Medulla oblongata (tissue), 1 donor: ENCODE measurements at regions not wholly inside any gene's neighbourhood (a gene's known extent, or its start where the extent isn't known, plus 50 kb on each side); places are given as distances from the start of the nearest gene placed in this dataset.

Experiments used
- DNase-seq: peaks from one replicate; pipeline ENCODE4 v3.0.0-alpha.2; 2015; ENCODE audit errors: extremely low spot score

DNA sequence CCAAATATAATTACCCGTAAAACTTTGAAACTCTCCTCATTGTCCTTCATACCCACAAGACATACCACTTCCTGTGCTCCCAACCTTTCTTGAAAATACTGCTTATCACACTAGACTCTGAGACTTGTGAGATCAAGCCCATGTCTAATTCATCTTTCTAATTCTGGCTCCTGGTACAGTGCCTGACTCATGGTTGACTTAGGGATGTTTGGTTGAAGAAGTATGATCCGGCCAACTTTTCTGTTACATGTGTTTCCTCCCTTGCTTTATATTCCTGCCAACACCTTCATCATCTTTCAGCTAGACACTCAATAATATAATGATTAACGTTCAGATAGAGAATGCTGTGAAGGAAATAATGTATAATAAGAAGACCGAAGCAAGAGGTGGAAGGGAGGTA, 58.2 kb downstream of the MEX3B start:
- no peak for DNase-seq

GRCh38 chr15:81983497-81983896, 62.3 kb downstream of the MEX3B start:
- no peak for DNase-seq

- DNase-seq: no peak
Measured at GRCh38 chr15:81982808-81983207, 63.0 kb downstream of the MEX3B start.

- DNase-seq: no peak
Measured at GRCh38 chr15:81981908-81982307, 63.9 kb downstream of the MEX3B start.

DNA sequence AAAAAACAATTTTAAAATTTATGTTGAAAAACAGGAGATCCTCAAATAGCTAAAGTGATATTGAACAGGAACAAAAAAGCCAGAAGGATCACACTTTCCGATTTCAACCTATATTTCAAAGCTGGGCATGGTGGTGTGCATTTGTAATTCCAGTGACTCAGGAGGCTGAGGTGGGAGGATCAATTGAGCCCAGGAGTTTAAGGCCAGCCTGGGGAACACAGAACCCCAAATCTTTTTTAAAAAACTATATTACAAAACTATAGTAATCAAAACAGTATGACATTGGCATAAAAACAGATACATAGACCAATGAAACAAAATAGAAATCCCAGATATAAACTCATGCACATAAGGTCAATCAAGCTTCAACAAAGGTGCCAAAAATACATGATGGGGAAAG, 68.4 kb downstream of the MEX3B start:
- DNase-seq: no peak

- DNase-seq: no peak
Measured at GRCh38 chr15:81968691-81969090, 77.1 kb downstream of the MEX3B start.

DNA sequence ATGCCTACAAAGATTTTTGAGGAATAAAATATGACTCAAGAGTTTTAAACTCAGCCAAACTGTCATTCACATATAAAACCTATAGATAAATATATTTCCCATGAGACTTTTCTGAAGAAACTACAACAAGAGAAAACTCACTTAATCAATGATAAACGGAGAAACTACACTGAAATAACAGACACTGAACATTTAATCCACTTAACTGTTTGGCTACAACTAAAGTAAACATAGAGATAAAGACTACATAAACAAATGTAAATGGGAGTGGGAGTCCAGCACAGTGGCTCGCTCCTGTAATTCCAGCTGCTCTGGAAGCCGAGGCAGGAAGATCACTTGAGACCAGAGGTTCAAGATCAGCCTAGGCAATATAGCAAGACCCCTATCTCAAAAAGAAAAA, 79.2 kb downstream of the MEX3B start:
- no peak for DNase-seq

DNA sequence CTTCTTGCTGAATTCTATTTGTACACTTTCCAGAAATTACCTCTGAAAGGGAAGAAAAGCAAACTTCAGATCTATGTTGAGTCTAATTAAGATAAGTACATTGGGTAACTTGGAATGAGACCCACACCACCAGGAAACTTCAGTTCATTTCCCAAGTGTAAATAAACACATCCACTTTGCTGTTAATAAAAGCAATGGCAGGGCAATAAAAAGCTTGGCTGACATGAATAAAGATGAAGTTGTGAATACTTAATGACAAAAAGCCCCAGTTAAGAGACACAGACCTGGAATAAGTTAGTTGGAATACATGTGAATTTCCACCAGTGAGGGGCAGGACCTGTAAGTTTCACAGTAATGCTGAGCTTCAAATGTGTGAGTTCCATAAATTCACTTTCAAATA, 83.3 kb downstream of the MEX3B start:
- no peak for DNase-seq

GRCh38 chr15:81959196-81959595, 86.6 kb downstream of the MEX3B start:
- no peak for DNase-seq

GRCh38 chr15:81957698-81958097, 88.1 kb downstream of the MEX3B start:
- DNase-seq: no peak

DNA sequence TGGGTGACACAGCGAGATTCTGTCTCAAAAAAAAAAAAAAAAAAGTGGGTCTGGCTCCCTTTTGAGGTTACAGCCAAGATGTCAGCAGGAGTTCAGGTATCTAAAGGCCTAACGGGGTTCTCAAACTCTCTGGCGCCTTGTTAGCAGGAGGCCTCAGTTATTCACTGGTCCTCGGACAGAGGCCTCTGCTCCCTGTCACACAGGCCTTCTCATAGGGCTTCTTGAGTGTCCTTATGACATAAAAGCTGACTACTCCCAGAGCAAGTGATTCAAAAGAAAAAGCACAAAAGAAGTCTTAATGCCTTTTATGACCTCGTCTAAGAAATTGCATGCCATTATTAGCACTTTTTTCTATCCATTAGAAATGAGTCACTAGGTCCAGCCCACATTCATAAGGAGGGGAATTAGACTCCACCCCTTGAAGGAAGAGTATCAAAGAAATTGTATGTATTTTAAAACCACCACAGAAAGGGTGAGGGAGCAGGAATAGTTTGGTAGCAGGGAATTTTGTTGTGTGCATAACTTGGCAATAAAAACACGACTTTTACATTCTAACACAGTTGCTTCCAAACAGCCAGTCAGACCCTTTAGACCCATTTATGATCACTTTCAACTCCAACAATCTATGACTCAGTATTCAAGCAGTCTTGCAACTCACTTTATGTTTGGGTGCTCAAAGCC, 90.3 kb downstream of the MEX3B start:
- DNase-seq: no peak

- DNase-seq: no peak
Measured at GRCh38 chr15:81954158-81954783, 91.5 kb downstream of the MEX3B start.

DNA sequence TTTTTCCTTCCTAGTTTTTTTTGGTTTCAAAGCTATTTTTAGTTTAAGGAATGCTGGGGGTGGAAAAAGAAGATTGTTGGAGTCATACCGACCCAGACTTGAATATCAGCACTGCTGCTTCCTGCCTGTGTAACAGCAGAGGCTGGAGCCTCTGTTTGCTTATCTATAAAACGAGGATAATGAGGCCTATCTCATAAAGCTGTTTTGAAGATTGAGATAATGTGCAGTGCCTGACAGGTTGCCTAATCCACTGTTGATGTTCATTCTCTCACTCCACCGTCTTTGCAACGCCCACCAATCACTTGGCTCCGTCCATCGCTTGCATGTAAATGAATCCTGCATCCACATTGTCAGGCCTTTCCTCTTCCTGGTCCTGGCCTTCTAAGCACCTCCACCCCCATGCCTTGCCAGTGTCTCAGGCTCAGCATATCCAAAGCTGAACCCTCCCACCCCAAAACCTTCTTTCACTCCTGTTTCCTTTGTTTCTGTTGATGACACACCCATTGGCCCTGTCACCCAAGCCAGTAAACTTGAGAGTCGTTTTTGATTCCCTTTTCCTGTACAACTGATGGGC, 94.9 kb downstream of the MEX3B start:
- DNase-seq: no peak

- DNase-seq: no peak
Measured at GRCh38 chr15:81948751-81949150, 97.1 kb downstream of the MEX3B start.

DNA sequence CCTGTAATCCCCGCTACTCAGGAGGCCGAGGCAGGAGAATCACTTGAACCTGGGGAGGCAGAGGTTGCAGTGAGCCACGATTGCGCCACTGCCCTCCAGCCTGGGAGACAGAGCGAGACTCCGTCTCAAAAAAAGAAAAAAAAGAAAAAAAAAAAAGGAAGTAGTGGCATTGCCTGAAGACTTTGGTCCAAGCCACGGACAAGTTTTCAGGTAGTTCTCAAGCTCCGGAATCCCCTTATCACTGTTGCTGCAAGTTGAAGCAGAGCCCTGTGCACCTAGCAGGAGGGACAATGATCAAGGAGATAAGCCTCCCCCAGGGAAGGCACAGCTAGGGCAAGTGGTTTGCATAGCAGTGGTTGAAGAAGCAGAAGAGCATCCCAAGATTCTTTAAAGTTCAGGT, 97.6 kb downstream of the MEX3B start:
- no peak for DNase-seq

- DNase-seq: no peak
Measured at GRCh38 chr15:81947548-81947947, 98.3 kb downstream of the MEX3B start.

- DNase-seq: no peak
Measured at GRCh38 chr15:81945014-81945615, 100.7 kb downstream of the MEX3B start.

- no peak for DNase-seq
Measured at GRCh38 chr15:81942655-81943195, 103.1 kb downstream of the MEX3B start.

GRCh38 chr15:81942157-81942556, 103.7 kb downstream of the MEX3B start:
- no peak for DNase-seq

- no peak for DNase-seq
Measured at GRCh38 chr15:81941479-81941878, 104.3 kb downstream of the MEX3B start.

- no peak for DNase-seq
Measured at GRCh38 chr15:81940467-81941451, 105.1 kb downstream of the MEX3B start.
